ENCODE measurements at regions not wholly inside any gene's neighbourhood (a gene's known extent, or its start where the extent isn't known, plus 50 kb on each side); places are given as distances from the start of the nearest gene placed in this dataset.

- Histone ChIP-seq H3K36me3 (no peaks in the 10 kb centered on the region), H3K9me3 (no peaks in the 10 kb centered on the region), H3K4me3 (no peak overlapping the region), H3K27ac (no peak overlapping the region), H3K27me3 (no peaks in the 10 kb centered on the region), H3K4me1 (peaks cover 0 to 9% (median 6%) of the 10 kb centered on the region in 3 donors)
- ATAC-seq: peak; percentile 38 to 78 (median 74)
- no peak for FAIRE-seq
- intact Hi-C loops (cut with DNase I): no loop called here
- DNase-seq: peak in 3 of 6 donors; percentile 19 to 40 (median 25)
- TF ChIP-seq, protein P1, sequence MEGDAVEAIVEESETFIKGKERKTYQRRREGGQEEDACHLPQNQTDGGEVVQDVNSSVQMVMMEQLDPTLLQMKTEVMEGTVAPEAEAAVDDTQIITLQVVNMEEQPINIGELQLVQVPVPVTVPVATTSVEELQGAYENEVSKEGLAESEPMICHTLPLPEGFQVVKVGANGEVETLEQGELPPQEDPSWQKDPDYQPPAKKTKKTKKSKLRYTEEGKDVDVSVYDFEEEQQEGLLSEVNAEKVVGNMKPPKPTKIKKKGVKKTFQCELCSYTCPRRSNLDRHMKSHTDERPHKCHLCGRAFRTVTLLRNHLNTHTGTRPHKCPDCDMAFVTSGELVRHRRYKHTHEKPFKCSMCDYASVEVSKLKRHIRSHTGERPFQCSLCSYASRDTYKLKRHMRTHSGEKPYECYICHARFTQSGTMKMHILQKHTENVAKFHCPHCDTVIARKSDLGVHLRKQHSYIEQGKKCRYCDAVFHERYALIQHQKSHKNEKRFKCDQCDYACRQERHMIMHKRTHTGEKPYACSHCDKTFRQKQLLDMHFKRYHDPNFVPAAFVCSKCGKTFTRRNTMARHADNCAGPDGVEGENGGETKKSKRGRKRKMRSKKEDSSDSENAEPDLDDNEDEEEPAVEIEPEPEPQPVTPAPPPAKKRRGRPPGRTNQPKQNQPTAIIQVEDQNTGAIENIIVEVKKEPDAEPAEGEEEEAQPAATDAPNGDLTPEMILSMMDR (IDR thresholded peaks at IDR 0.05): no peak
- WGBS, 2 donors: 8 to 12% methylated on average over 5 of the region's 5 CpGs
Observed at GRCh38 chr16:75919664-75920063, 193.4 kb upstream of the CPHXL start.

DNA sequence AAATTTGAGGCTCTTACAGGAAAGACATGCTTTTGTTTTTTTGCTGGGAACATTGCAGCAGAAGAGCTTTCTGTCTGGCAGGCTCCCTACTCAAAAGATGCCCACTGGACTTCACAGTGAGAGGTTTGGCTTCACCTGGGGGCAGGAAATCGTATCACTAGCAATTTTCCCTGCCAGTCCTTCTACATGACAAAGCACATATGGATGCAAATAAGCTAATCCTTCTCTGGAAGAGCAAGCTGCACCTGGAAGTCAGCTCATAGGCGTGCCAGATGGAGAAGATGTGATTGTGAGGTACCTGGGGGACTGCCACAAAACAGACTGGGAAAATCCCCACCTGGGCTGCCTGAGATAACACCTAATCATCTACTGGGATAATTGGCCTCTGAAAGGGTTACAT, 195.0 kb upstream of the CPHXL start:
- intact Hi-C loops (cut with DNase I): no loop called here
- DNase-seq: peak in 1 of 6 donors; percentile 29
- ATAC-seq: peak in 2 of 4 donors; percentile 48 to 69
- WGBS, 2 donors: 36 to 42% methylated on average over 2 of the region's 2 CpGs
- TF ChIP-seq, protein P1 (IDR thresholded peaks at IDR 0.05): no peak
- Histone ChIP-seq H3K36me3 (no peaks in the 10 kb centered on the region), H3K4me1 (peaks cover 0 to 9% (median 6%) of the 10 kb centered on the region in 3 donors), H3K27ac (no peak overlapping the region), H3K27me3 (no peaks in the 10 kb centered on the region), H3K9me3 (no peaks in the 10 kb centered on the region), H3K4me3 (no peak overlapping the region)
- no peak for FAIRE-seq

- H3K9me3 ChIP-seq: no peaks in the 10 kb centered on the region
- TF ChIP-seq, protein P1 (IDR thresholded peaks at IDR 0.05): no peak
- H3K27ac ChIP-seq: no peak overlapping the region
- no peaks in the 10 kb centered on the region for H3K27me3 ChIP-seq
- DNase-seq (no peak), ATAC-seq (no peak), FAIRE-seq (no peak)
- no peaks in the 10 kb centered on the region for H3K36me3 ChIP-seq
- no peak overlapping the region for H3K4me3 ChIP-seq
- intact Hi-C loops (cut with DNase I): no loop called here
- H3K4me1 ChIP-seq: peaks cover 0 to 9% (median 6%) of the 10 kb centered on the region in 3 donors
- WGBS, 2 donors: 72% methylated on average over 3 of the region's 3 CpGs
Observed at GRCh38 chr16:75922250-75922649, 196.0 kb upstream of the CPHXL start.

DNA sequence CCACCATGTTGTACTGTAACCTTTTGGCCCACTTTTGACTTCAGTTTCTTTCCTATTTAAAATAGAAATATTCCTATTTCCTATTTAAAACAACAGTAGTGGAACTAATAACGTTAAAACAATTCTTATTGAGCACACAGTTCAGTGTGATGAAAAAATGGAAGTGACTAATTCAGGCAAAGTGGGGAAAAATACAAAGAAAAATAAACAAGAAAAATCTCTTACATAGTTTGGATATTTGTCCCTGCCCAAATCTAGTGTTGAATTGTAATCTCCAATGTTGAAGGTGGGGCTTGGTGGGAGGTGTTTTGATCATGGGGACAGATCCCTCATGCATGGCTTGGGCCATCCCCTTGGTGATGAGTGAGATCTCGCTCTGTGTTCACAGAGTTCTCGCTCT, 198.1 kb upstream of the CPHXL start:
- peaks cover 0 to 9% (median 5%) of the 10 kb centered on the region in 3 donors for H3K4me1 ChIP-seq
- H3K36me3 ChIP-seq: no peaks in the 10 kb centered on the region
- H3K27me3 ChIP-seq: no peaks in the 10 kb centered on the region
- no peak for DNase-seq
- no peak for FAIRE-seq
- no peaks in the 10 kb centered on the region for H3K9me3 ChIP-seq
- TF ChIP-seq, protein P1 (IDR thresholded peaks at IDR 0.05): no peak
- no peak overlapping the region for H3K4me3 ChIP-seq
- ATAC-seq: no peak
- intact Hi-C loops (cut with DNase I): no loop called here
- 87 to 89% methylated on average over 3 of the region's 3 CpGs for WGBS, 2 donors
- no peak overlapping the region for H3K27ac ChIP-seq

DNA sequence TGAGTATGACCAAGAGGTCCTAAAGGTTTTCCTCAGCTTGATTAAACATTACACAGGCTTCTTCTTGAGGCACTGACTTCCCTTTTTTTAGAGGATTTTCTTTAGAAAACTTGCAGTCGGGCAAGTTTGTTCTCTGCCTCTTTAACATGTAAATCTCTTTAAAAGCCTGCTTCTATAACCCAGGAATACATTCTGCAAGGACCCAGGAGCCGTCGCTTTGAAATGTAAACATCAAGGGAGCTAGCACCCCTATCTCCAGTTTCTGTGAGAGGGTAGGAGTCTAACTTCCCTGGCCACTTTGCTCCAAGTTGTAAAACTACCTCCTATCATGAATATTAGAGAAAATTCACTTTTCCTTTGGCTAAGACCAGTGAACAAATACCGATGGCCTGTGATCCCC, 201.5 kb upstream of the CPHXL start:
- 57 to 65% methylated on average over 4 of the region's 4 CpGs for WGBS, 2 donors
- ATAC-seq (no peak), FAIRE-seq (no peak), DNase-seq (no peak)
- TF ChIP-seq, protein P1 (IDR thresholded peaks at IDR 0.05): no peak
- Histone ChIP-seq H3K27ac (no peak overlapping the region), H3K9me3 (no peaks in the 10 kb centered on the region), H3K27me3 (no peaks in the 10 kb centered on the region), H3K36me3 (no peaks in the 10 kb centered on the region), H3K4me3 (no peak overlapping the region), H3K4me1 (no peaks in the 10 kb centered on the region)
- intact Hi-C loops (cut with DNase I): no loop called here

Measured in pancreas (tissue), 10 donors.